HAP-1 (cell line): ENCODE measurements at regions not wholly inside any gene's neighbourhood (a gene's known extent, or its start where the extent isn't known, plus 50 kb on each side); places are given as distances from the start of the nearest gene placed in this dataset.
"Not testable (repeated sequence)": the region's sequence is repeated elsewhere in the genome, so short reads cannot be mapped to it uniquely, and the experiment has no call there.

ENCODE experiments used
- DNase-seq, 2 experiments: peaks; one replicate each; pipeline ENCODE4 v3.0.0-alpha.2; 2016 to 2020; ENCODE audit warnings: low spot score in 2 of 2
- H3K27me3 ChIP-seq: fragments of 250-450 bp; sonication (Bioruptor Pico); 2 replicates; pipeline ENCODE4 v1.5.1; 2020; ENCODE audit warnings: low read depth, mild to moderate bottlenecking, moderate library complexity
- H3K36me3 ChIP-seq: fragments of 250-450 bp; sonication (Bioruptor Pico); replicated peaks from 2 replicates; pipeline ENCODE4 v1.5.1; 2020; ENCODE audit warnings: mild to moderate bottlenecking
- H3K4me1 ChIP-seq: fragments of 250-450 bp; sonication (Bioruptor Pico); 2 replicates; pipeline ENCODE4 v1.5.1; 2020; ENCODE audit warnings: mild to moderate bottlenecking
- H3K4me3 ChIP-seq: fragments of 250-450 bp; sonication (Bioruptor Pico); 2 replicates; pipeline ENCODE4 v1.5.1; 2020; ENCODE audit warnings: mild to moderate bottlenecking, moderate library complexity
- H3K9me3 ChIP-seq: fragments of 250-450 bp; sonication (Bioruptor Pico); 2 replicates; pipeline ENCODE4 v1.5.1; 2020; ENCODE audit warnings: mild to moderate bottlenecking, moderate library complexity
- in situ Hi-C: fragments of 300-500 bp; cut with MboI; formaldehyde crosslinking; loops from 3 replicates; pipeline ENCODE4 v1.14.3; 2020; ENCODE audit warnings: low sequenced_read_pairs, inconsistent platforms, mixed read lengths

DNA sequence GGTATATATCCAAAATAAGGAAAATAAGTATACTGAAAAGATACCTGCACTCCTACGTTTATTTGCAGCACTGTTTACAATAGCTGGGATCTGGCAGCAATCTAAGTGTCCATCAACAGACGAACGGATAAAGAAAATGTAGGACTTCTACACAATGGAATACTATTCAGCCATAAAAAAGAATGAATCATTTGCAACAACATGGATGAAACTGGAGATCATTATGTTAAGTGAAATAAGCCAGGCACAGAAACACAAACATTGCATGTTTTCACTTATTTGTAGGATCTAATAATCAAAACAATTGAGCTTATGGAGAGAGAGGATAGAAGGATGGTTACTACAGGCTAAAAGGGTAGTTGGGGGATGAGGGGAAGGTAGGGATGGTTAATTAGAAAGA, 494.0 kb downstream of the UQCRFS1 start:
- H3K4me3 ChIP-seq: no peak overlapping the region
- no peaks in the 10 kb centered on the region for H3K27me3 ChIP-seq
- no peaks in the 10 kb centered on the region for H3K4me1 ChIP-seq
- no peaks in the 10 kb centered on the region for H3K9me3 ChIP-seq
- no peaks in the 10 kb centered on the region for H3K36me3 ChIP-seq
- in situ Hi-C loops: no loop called here
- DNase-seq: no peak

DNA sequence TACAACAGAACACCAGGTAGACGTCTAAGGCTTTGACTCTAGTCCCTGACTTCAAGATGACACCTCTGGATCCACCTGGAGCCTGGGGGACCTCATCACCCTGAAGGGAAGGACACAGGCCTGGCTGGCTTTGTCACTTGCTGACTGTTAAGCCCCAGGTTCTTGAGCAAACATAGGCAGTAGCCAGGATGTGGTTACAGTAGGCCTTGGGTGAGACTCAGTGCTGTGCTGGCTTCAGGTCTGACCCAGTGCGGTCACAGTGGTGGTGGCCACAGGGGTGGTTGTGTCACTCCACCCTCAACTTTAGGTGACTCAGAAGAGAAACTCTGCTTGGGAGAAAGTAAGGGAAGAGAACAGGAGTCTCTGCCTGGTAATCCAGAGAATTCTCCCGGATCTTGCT, 497.8 kb downstream of the UQCRFS1 start:
- in situ Hi-C loops: no loop called here
- DNase-seq: no peak
- Histone ChIP-seq H3K9me3 (no peaks in the 10 kb centered on the region), H3K4me3 (no peak overlapping the region), H3K4me1 (no peaks in the 10 kb centered on the region), H3K36me3 (no peaks in the 10 kb centered on the region), H3K27me3 (no peaks in the 10 kb centered on the region)

DNA sequence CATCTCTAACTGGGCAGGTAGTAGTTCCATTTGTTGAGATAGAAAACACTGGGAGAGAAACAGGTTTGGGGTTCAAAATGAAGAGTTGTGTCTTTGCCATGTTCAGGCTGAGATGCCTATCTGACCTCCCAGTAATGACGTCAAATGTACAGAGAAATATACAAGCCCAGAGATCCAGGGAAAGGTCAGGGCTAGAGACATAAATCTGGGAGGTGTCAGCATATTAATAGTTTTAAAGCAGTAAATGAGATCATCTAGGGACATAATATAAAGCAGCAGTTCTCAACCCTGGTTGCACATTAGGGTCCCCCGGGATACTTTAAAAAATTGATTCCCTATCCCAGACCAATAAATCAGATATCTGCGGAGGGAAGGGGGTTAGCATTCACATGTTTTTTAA, 501.5 kb downstream of the UQCRFS1 start:
- no peaks in the 10 kb centered on the region for H3K36me3 ChIP-seq
- in situ Hi-C loops: no loop called here
- H3K4me3 ChIP-seq: no peak overlapping the region
- DNase-seq: no peak
- H3K4me1 ChIP-seq: no peaks in the 10 kb centered on the region
- no peaks in the 10 kb centered on the region for H3K9me3 ChIP-seq
- H3K27me3 ChIP-seq: no peaks in the 10 kb centered on the region

DNA sequence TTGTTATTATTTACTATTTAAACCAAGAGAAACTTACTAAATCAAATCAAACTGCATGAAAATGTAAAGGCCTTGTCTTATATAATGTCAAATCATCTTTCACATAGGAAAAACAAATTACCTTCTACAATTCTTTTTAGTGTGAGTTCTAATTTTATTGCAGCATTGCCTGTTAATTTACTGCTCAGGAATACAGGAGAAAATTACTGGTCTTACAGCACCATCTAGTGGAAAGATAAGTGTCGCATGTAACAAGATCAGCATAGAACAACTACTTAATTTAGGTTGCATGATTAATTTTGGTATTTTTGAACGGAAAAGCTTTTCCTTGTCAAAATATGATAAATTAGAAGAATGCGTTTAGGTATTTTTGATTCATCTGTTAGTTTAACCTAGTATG, 502.7 kb downstream of the UQCRFS1 start:
- in situ Hi-C loops: no loop called here
- Histone ChIP-seq H3K27me3 (no peaks in the 10 kb centered on the region), H3K4me1 (no peaks in the 10 kb centered on the region), H3K9me3 (no peaks in the 10 kb centered on the region), H3K4me3 (no peak overlapping the region), H3K36me3 (no peaks in the 10 kb centered on the region)
- DNase-seq: peak in 1 of 2 experiments; percentile 35

DNA sequence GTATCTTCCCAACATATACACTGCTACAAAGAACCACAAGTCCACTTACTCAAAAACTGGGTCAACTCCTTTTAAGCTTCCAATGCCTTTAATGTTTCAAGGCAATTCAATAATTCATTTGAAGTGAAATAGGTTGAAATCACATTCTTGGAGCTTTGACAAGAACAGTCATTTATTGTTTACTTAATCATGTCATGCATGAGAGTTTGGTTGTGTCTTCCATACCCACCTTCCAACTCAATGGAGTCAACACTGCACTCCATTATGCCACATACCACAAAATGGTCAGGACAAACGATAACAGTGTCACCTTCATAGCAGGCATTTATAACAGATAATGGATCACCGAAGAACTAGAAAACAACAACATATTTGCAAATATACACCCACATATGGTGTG, 506.3 kb downstream of the UQCRFS1 start:
- in situ Hi-C loops: no loop called here
- H3K9me3 ChIP-seq: no peaks in the 10 kb centered on the region
- H3K36me3 ChIP-seq: no peaks in the 10 kb centered on the region
- H3K27me3 ChIP-seq: no peaks in the 10 kb centered on the region
- DNase-seq: no peak
- H3K4me3 ChIP-seq: no peak overlapping the region
- H3K4me1 ChIP-seq: no peaks in the 10 kb centered on the region

DNA sequence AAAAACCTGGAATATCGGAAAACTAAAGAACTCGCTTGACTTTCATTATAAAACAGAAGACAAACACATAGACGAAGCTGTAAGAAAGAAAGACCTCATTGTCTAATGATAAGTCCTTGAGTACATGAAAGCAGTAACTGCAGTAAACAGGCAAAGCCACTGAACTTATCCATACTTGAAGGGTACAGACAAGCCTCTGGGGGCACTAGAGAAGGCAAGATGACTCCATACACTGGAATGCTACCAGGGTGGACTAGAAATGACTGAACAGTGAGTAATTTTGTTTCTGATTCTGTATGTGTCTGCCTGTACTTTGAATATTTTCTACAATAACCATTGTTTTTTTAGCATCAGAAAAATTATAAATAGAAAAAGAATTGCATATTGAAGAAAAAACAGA, 507.9 kb downstream of the UQCRFS1 start:
- DNase-seq: no peak
- no peak overlapping the region for H3K4me3 ChIP-seq
- in situ Hi-C loops: no loop called here
- no peaks in the 10 kb centered on the region for H3K4me1 ChIP-seq
- H3K36me3 ChIP-seq: no peaks in the 10 kb centered on the region
- H3K27me3 ChIP-seq: no peaks in the 10 kb centered on the region
- H3K9me3 ChIP-seq: no peaks in the 10 kb centered on the region

DNA sequence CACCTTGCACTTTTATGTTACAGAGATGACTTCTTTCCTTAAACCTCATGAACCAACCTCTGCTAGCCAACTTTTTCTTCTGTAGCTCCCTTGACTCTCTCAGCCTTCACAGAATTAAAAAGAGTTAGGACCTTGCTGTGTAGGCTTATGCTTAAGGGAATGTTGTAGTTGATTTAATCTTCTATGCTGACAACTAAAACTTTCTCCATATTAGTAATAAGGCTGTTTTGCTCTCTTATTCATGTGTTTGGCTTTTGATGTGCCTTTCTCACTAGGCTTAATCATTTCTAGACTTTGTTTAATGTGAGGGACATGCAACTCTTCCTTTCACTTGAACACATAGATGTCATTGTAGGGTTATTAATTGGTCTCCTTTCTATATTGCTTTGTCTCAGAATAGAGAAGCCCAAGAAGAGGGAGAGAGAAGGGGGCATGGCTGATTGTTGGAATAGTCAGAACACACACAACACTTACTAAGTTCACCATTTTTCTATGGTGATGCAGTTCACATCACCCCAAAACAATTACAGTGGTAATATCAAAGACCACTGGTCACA, 509.5 kb downstream of the UQCRFS1 start:
- no peaks in the 10 kb centered on the region for H3K27me3 ChIP-seq
- no peaks in the 10 kb centered on the region for H3K4me1 ChIP-seq
- DNase-seq: no peak
- H3K36me3 ChIP-seq: no peaks in the 10 kb centered on the region
- in situ Hi-C loops: no loop called here
- no peaks in the 10 kb centered on the region for H3K9me3 ChIP-seq
- H3K4me3 ChIP-seq: no peak overlapping the region

DNA sequence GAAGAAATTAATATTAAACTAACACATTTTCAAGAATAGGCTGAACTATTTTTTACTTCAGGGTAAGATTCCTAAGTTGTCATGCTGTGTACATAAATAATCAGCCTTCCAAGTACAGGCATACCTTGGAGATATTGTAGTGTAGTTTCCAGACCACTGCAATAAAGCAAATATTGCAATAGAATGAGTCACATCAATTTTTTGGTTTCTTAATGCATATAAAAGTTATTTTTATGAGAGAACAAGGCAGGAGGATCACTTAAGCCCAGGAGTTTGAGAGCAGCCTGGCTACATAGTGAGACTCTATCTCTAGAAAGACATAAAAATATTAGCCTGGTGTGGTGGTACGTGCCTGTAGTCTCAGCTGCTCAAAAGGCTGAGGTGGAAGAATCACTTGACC, 511.5 kb downstream of the UQCRFS1 start:
- Histone ChIP-seq H3K4me3 (no peak overlapping the region), H3K9me3 (no peaks in the 10 kb centered on the region), H3K27me3 (no peaks in the 10 kb centered on the region), H3K4me1 (no peaks in the 10 kb centered on the region), H3K36me3 (no peaks in the 10 kb centered on the region)
- DNase-seq: no peak
- in situ Hi-C loops: no loop called here

DNA sequence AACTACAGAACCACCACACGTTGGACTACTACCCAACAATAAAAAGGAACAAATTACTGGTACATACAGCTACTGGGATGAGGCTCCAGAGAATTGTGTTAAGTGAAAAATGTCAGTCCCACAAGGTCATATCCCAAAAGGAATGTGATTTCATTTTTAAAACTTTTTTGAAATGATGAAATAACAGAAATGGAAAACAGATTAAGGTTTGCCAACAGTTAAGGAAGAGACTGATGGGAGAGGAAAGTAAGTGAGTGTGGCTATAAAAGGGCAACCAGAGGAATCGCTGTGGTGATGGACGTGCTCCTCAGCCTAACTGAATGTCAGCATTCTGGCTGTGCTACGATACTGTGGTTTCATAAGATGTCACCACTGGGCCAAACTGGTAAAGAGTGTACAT, 512.8 kb downstream of the UQCRFS1 start:
- DNase-seq: no peak
- Histone ChIP-seq H3K27me3 (no peaks in the 10 kb centered on the region), H3K4me1 (no peaks in the 10 kb centered on the region), H3K36me3 (no peaks in the 10 kb centered on the region), H3K9me3 (no peaks in the 10 kb centered on the region; the same call in 1 of the 2 replicates), H3K4me3 (no peak overlapping the region)
- in situ Hi-C loops: no loop called here

DNA sequence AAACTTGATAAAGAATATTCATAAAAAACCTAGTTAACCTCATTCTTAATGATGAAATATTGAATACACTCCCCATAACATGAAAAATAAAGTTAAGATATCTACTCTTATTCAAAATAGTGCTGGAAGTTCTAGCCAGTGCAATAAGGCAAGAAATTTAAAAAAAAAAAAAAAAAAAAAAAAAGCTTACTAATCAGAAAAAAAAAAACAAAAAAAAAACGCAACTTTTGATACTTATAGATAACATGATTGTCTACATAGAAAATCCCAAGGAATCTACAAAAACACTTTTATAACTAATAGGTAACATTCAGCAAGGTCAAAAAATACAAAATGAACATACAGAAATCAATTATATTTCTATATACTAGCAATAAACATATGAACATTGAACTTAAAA, 515.6 kb downstream of the UQCRFS1 start:
- Histone ChIP-seq H3K4me1 (no peaks in the 10 kb centered on the region), H3K36me3 (no peaks in the 10 kb centered on the region), H3K9me3 (no peaks in the 10 kb centered on the region; the same call in 1 of the 2 replicates), H3K4me3 (no peak overlapping the region), H3K27me3 (no peaks in the 10 kb centered on the region)
- in situ Hi-C loops: no loop called here
- DNase-seq: no peak

DNA sequence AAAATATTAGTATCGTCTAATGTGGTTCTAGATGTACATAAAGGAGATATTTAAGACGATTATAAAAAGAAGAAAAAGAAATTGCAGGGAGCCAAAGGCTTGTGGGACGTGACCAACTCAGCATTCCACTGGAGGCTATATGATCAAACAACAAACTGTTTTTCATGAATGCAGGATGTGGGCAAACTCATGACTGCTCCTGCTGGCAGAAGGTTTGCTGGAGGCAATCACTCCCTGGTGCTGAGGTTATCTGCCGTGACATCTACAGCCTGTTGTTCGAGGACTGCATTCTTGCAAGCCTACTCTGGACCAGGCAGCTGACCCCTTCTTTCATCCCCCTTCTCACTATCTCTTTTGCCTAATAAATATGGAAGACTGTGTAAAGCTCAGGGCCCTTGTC, 518.1 kb downstream of the UQCRFS1 start:
- no peaks in the 10 kb centered on the region for H3K4me1 ChIP-seq
- DNase-seq: no peak
- no peaks in the 10 kb centered on the region; the same call in 1 of the 2 replicates for H3K9me3 ChIP-seq
- no peaks in the 10 kb centered on the region for H3K36me3 ChIP-seq
- in situ Hi-C loops: no loop called here
- no peak overlapping the region for H3K4me3 ChIP-seq
- no peaks in the 10 kb centered on the region for H3K27me3 ChIP-seq

DNA sequence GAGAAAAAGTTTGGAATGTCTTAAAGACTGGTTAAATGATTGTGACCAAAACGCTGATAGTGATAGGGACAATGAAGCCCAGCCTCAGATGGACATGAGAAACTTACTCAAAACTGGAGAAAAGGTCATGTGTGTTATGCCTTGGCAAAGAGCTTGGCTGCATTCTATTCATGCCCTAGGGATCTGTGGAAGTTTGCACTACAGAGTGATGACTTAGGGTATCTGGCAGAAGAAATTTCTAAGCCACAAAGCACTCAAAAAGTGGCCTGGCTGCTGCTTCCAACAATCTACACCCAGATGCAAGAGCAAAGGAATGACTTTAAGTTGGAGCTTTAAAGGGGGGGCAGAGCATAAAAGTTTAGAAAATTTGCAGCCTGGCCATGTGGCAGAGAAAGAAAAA, 521.3 kb downstream of the UQCRFS1 start:
- H3K4me1 ChIP-seq: no peaks in the 10 kb centered on the region
- in situ Hi-C loops: no loop called here
- DNase-seq: no peak
- no peaks in the 10 kb centered on the region for H3K36me3 ChIP-seq
- no peaks in the 10 kb centered on the region; the same call in 1 of the 2 replicates for H3K9me3 ChIP-seq
- H3K4me3 ChIP-seq: no peak overlapping the region
- H3K27me3 ChIP-seq: no peaks in the 10 kb centered on the region

DNA sequence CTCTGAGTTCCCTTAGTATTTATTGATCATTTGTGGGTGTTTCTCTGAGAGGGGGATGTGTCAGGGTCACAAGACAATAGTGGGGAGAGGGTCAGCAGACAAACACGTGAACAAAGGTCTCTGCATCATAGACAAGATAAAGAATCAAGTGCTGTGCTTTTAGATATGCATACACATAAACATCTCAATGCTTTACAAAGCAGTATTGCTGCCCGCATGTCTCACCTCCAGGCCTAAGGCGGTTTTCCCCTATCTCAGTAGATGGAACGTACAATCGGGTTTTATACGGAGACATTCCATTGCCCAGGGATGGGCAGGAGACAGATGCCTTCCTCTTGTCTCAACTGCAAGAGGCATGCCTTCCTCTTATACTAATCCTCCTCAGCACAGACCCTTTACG, 523.5 kb downstream of the UQCRFS1 start:
- H3K4me1 ChIP-seq, H3K27me3 ChIP-seq, H3K4me3 ChIP-seq, H3K36me3 ChIP-seq, DNase-seq, in situ Hi-C loops, H3K9me3 ChIP-seq: not testable (repeated sequence)

DNA sequence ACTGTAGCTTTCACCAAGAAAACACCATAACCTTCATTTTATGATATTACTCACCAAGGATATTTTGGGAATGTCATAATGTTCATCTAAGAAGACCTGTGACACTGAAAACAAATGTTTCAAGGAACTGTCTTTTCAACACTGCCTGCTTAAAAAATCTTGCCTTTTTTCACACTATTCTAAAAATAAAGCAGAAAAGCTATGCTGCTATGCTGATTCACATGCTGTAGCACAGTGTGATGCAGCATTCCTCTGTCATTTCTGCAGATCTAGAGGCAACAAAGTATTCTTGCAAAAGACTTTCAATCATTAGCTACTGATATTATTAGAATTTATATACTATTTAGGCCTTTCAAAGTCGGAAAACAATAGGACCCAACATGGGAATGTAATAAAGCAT, 525.7 kb downstream of the UQCRFS1 start:
- H3K9me3 ChIP-seq: no peaks in the 10 kb centered on the region
- H3K4me3 ChIP-seq: no peak overlapping the region
- no peaks in the 10 kb centered on the region for H3K36me3 ChIP-seq
- no peaks in the 10 kb centered on the region for H3K4me1 ChIP-seq
- in situ Hi-C loops: no loop called here
- H3K27me3 ChIP-seq: no peaks in the 10 kb centered on the region
- no peak for DNase-seq

DNA sequence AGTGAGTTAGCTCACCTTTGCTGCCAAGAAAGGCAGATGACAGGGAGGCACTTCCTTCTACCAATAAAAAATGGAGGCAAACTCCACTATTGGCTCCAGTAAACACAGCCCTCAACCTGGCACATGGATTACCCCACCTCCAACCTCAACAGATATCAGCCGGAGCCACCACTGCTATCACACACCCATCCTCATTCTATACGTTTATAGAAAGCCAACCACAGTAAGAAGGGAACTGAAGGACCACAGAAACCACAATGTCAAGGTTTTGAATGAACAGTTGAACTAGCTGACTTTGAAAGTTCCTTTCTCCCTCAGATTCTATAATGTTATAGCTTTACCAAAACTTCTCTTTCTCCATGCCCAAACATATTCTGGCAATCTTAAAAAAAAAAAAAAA, 526.2 kb downstream of the UQCRFS1 start:
- H3K4me1 ChIP-seq: no peaks in the 10 kb centered on the region
- no peaks in the 10 kb centered on the region for H3K27me3 ChIP-seq
- H3K4me3 ChIP-seq: no peak overlapping the region
- in situ Hi-C loops: no loop called here
- DNase-seq: no peak
- no peaks in the 10 kb centered on the region for H3K36me3 ChIP-seq
- no peaks in the 10 kb centered on the region for H3K9me3 ChIP-seq
